ENCODE measurements at regions not wholly inside any gene's neighbourhood (a gene's known extent, or its start where the extent isn't known, plus 50 kb on each side); places are given as distances from the start of the nearest gene placed in this dataset.
"Not testable (repeated sequence)": the region's sequence is repeated elsewhere in the genome, so short reads cannot be mapped to it uniquely, and the experiment has no call there.

DNA sequence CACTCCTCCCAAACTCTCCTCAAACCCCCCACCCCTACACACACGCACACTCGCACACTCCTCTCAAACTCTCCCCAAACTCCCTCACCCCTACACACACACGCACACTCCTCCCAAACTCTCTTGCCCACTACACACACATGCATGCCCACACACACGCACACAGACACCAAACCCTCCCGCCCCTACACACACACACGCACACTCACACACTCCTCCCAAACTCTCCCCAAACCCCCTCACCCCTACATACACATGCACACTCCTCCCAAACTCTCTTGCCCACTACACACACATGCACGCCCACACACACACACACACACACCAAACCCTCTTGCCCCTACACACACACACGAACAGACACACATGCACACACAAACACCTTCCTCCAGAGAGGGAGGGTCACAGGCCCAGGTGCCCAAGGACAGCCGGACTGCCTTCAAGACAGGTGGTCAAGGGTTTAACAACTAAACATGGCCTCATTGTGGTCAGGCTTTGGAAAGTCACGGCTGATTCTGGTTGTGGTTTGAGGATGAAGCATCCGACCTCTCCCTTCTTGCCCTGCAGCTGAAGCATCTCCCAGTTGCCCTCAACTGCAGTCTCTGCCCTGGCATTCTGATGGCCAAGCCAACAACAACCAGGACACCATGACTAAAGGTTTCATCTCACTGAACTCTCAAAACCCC, 72.3 kb upstream of the SNTG2 start:
- no peak for DNase-seq (ENCODE audit: extremely low read depth, low read depth)

DNA sequence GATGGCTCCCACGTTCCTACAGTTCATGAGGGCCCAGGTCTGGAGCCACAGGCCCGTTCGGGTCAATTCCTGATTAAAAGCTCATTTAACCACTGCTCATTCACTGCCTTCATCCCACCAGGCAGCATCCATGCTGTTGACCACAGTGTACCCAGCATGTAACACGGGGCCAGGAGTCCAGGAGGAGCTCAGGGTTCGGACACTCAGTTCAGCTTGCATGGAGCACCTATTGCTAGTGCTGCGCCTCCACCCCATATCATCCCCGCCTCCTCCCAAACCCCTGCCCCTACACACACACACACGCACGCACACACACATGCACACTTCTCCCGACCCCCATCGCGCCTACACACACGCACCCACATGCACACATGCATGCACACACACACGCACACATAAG, 72.9 kb upstream of the SNTG2 start:
- no peak for DNase-seq (ENCODE audit: extremely low read depth, low read depth)

- no peak for DNase-seq (ENCODE audit: extremely low read depth, low read depth)
These were observed 74.7 kb upstream of the SNTG2 start for GRCh38 chr2:875687-876615.

GRCh38 chr2:873651-874580, 76.7 kb upstream of the SNTG2 start:
- DNase-seq (ENCODE audit: extremely low read depth, low read depth): no peak

- DNase-seq (ENCODE audit: extremely low read depth, low read depth): no peak
These were observed 77.6 kb upstream of the SNTG2 start for GRCh38 chr2:873027-873426.

DNA sequence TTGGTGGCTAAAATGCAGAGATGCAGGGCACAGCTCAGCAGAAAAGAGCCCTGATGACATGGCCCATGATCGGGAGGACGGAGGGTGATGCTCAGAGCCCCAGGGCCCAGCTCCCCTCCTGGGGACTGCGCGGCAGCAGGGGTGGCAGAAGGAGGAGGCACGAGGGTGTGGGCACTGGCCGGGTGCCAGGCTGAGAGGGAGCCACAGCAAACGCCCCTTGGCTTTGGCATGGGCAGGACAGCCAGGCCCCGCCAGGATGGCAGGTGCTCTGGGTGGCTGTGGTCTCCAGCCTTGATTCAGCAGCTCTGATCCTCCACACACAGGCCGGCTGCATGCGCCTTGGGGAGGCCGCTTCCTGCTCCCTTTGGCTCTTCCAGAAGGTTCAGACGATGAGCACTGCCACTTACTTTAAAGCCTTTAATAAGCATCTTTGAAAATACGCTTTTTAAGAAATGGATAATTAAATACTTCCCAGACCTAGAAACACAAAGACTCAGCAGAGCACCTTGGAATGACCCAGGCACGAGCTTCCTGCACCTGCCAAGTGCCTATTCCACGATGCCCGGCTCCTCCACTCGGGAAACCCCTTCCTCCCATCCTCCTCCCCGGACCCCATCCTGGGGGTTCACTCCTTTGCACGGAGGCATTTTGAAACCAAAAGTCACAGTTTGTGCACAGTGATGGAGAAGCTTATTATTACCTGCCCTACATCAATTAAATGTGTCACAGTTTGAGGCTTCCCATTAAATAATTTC, 78.5 kb upstream of the SNTG2 start:
- no peak for DNase-seq (ENCODE audit: extremely low read depth, low read depth)

DNA sequence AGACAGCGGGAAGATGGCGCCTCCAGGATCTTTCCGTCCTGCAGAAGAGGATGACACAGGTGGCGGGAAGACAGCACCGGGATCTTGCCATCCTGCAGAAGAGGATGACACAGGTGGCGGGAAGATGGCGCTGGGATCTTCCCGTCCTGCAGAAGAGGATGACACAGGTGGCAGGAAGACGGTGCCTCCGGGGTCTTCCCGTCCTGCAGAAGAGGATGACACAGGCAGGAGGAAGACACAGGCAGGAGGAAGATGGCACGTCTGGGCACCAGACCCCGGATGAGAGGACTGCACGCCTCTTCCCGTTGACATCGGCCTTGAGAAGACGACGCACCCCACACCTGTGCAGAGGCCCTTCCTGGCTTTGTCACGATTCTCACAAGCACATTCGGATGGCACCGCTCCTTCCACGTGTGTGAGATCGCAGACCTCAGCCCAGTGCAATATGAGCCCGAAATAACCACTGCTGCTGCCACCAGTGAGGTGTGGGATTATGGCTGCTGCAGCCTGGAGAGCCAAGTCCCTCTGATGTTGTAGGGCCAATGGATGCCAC, 79.4 kb upstream of the SNTG2 start:
- no peak for DNase-seq (ENCODE audit: extremely low read depth, low read depth)

GRCh38 chr2:870426-870825, 80.2 kb upstream of the SNTG2 start:
- no peak for DNase-seq (ENCODE audit: extremely low read depth, low read depth)

- DNase-seq (ENCODE audit: extremely low read depth, low read depth): no peak
These were observed 80.8 kb upstream of the SNTG2 start for GRCh38 chr2:869894-870293.

- DNase-seq (ENCODE audit: extremely low read depth, low read depth): no peak
These were observed 81.2 kb upstream of the SNTG2 start for GRCh38 chr2:869357-869871.

- not testable (repeated sequence) for DNase-seq (ENCODE audit: extremely low read depth, low read depth)
These were observed 81.8 kb upstream of the SNTG2 start for GRCh38 chr2:868857-869256.

DNA sequence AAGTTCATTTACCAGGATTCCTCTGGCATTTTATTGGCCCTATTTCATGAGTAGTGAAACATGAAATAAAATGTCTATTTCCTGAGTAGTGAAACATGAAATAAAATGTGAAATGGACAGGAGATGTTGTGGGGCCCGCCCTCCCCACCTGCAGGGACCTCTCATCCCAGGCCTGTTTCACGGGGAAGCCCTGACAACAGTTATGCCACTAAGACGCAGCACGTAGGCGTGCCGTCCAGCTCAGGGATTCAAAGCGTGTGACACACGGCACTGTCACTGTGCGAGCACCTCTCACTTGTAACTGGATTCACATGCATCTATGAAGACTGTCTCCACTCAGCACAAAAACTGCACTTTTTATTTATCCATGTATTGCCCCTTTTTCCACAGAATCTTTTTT, 83.4 kb upstream of the SNTG2 start:
- no peak for DNase-seq (ENCODE audit: extremely low read depth, low read depth)

- DNase-seq (ENCODE audit: extremely low read depth, low read depth): no peak
These were observed 83.8 kb upstream of the SNTG2 start for GRCh38 chr2:866887-867286.

DNA sequence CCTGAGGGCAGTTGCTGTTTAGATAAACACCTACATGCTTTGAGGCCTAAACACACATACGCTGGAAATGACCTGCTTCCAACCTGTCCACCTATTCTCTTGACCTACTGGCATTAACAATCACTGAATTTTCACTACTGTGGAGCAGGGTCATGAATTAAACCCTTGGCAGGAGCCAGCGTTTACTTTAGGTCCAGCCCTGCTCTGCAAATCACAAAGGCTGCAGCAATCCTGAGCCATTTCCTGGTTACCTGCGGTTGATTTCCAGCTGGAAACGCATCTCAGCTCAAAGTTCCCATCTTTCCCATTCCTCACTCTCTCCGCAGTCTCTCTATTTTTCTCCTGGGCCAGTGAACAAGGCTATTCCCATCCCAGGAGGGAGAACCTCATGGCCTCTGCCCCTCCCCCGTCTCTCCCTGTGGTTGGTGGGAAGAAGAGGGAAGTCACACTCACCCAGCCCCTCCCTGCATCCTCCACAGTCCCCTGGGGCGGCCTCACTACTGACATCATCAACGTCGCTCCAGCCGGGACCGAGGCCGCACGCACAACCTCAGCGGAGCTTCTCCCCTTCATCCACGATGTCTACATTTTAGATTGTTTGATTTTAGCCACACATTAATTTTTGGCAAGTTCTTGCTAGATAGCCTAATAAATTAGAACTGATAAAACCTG, 84.5 kb upstream of the SNTG2 start:
- DNase-seq (ENCODE audit: extremely low read depth, low read depth): no peak

DNA sequence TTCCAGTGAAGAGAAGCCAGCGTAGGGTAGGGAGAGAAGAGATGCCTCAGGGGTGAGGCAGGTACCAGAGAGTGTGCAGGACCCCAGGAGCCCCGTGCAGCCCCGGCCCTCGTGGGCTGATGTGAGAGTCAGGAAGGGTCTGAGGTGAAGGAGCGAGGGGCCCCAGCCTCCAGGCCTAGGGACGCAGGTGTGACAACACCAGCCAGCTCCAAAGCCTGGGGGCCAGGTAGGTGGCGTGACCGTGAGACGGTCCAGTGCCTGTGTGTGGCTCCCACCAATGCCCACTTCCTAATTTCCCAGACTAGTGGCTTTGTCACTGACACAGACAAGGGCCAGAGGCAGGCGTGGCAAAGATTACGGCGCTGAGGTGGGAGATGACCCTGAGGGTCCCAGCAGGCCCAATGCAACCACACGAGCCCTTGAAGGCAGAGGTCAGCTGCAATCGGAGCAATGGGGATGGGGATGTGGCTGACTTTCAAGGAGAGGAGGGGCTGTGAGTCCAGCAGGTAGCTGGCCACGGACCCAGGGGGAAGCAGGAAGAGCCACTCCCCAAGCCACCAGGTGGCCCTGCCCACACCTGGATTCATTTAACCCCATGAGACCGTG, 86.0 kb upstream of the SNTG2 start:
- no peak for DNase-seq (ENCODE audit: extremely low read depth, low read depth)

- DNase-seq (ENCODE audit: extremely low read depth, low read depth): no peak
These were observed 86.8 kb upstream of the SNTG2 start for GRCh38 chr2:863732-864450.

GRCh38 chr2:862731-863466, 87.8 kb upstream of the SNTG2 start:
- DNase-seq (ENCODE audit: extremely low read depth, low read depth): no peak

GRCh38 chr2:862355-862687, 88.3 kb upstream of the SNTG2 start:
- DNase-seq (ENCODE audit: extremely low read depth, low read depth): no peak
